Keratinocyte (primary cell): ENCODE measurements at regions not wholly inside any gene's neighbourhood (a gene's known extent, or its start where the extent isn't known, plus 50 kb on each side); places are given as distances from the start of the nearest gene placed in this dataset.
A peak's percentile ranks its signal among the peaks of the same experiment; 100 is the strongest.

ENCODE experiments used
- DNase-seq: peaks from one replicate; pipeline ENCODE4 v3.0.0-alpha.2; 2011; ENCODE audit warnings: low read depth, missing footprints, low spot score
- FAIRE-seq: peaks from 2 replicates; lab custom pipeline; 2011; peaks lifted over from hg19 to GRCh38; lab: Jason Lieb, UNC
- H2AFZ ChIP-seq: 2 replicates; pipeline ENCODE4 v1.6.0; 2012; ENCODE audit warnings: low read length, control low read depth, inconsistent platforms; ENCODE audit not compliant: control insufficient read depth
- H3K27ac ChIP-seq: 2 replicates; pipeline ENCODE4 v1.5.1; 2011; ENCODE audit warnings: low read length; ENCODE audit not compliant: control insufficient read depth, insufficient read depth
- H3K27me3 ChIP-seq: 3 replicates; pipeline ENCODE4 v1.6.0; 2011; ENCODE audit warnings: low read length; ENCODE audit not compliant: control insufficient read depth, insufficient read depth; ENCODE audit errors: extremely low read depth
- H3K36me3 ChIP-seq, 2 experiments: 2 replicates in 1 of 2; 3 replicates in 1 of 2; pipeline ENCODE4 v1.5.1; 2011; ENCODE audit warnings: low read length in 2 of 2, mild to moderate bottlenecking in 1 of 2; ENCODE audit not compliant: control insufficient read depth in 2 of 2, insufficient read depth in 2 of 2; ENCODE audit errors: extremely low read depth in 1 of 2
- H3K4me1 ChIP-seq: 3 replicates; pipeline ENCODE4 v1.5.1; 2011; ENCODE audit warnings: low read length; ENCODE audit not compliant: control insufficient read depth, insufficient read depth; ENCODE audit errors: extremely low read depth
- H3K4me2 ChIP-seq: 3 replicates; pipeline ENCODE4 v1.6.0; 2011; ENCODE audit warnings: low read depth, low read length; ENCODE audit not compliant: control insufficient read depth, insufficient read depth; ENCODE audit errors: extremely low read depth
- H3K4me3 ChIP-seq, 3 experiments: fragments of 200-600 bp in 1 of 3; sonication (generic) in 1 of 3; 2 replicates in 2 of 3; 3 replicates in 1 of 3; pipeline ENCODE4 v1.5.1; 2011 to 2016; ENCODE audit warnings: low read length in 3 of 3, mild to moderate bottlenecking in 3 of 3, control low read depth in 2 of 3, inconsistent platforms in 1 of 3, low read depth in 1 of 3, mixed read lengths in 1 of 3, mixed run types in 1 of 3, moderate library complexity in 1 of 3; ENCODE audit not compliant: control insufficient read depth in 2 of 3, insufficient read depth in 2 of 3; ENCODE audit errors: extremely low read depth in 1 of 3
- H3K79me2 ChIP-seq: 2 replicates; pipeline ENCODE4 v1.6.0; 2012; ENCODE audit warnings: low read length; ENCODE audit not compliant: control insufficient read depth, insufficient read depth
- H3K9ac ChIP-seq: 3 replicates; pipeline ENCODE4 v1.6.0; 2011; ENCODE audit warnings: low read length; ENCODE audit not compliant: control insufficient read depth, insufficient read depth; ENCODE audit errors: extremely low read depth
- H3K9me1 ChIP-seq: 3 replicates; pipeline ENCODE4 v1.6.0; 2011; ENCODE audit warnings: low read length; ENCODE audit not compliant: control insufficient read depth, insufficient read depth; ENCODE audit errors: extremely low read depth
- H3K9me3 ChIP-seq: 2 replicates; pipeline ENCODE4 v1.5.1; 2012; ENCODE audit warnings: low read depth, low read length; ENCODE audit not compliant: control insufficient read depth
- H4K20me1 ChIP-seq: 3 replicates; pipeline ENCODE4 v1.6.0; 2011; ENCODE audit warnings: low read length; ENCODE audit not compliant: control insufficient read depth, insufficient read depth; ENCODE audit errors: extremely low read depth
- CTCF ChIP-seq, 3 experiments: IDR thresholded peaks in 1 of 3; conservative IDR thresholded peaks in 1 of 3; optimal IDR thresholded peaks in 1 of 3; 2 replicates in 2 of 3; 3 replicates in 1 of 3; pipeline versions ENCODE3 to v1.5.1; 2011; ENCODE audit warnings: low read length in 3 of 3, mild to moderate bottlenecking in 3 of 3, moderate library complexity in 2 of 3, control low read depth in 1 of 3, inconsistent platforms in 1 of 3; ENCODE audit not compliant: insufficient read depth in 2 of 3; ENCODE audit errors: extremely low read depth in 1 of 3
- EZH2 ChIP-seq: IDR thresholded peaks from one replicate; pipeline ENCODE4 v1.6.1; 2012; ENCODE audit warnings: inconsistent platforms, mild to moderate bottlenecking, low read length, moderate library complexity
- dilution Hi-C: fragments of 300-500 bp; cut with MboI; formaldehyde crosslinking; loops from one replicate; pipeline ENCODE4 v1.7.0; 2020; ENCODE audit warnings: low sequenced_read_pairs; ENCODE audit not compliant: extremely low pct_ligation_motif_present

GRCh38 chr3:64975147-64975546 lies 287.3 kb upstream of the ADAMTS9 start:
- no peaks in the 10 kb centered on the region for H3K79me2 ChIP-seq
- H3K27me3 ChIP-seq, result no peaks in the 10 kb centered on the region
- no peak overlapping the region for H3K4me3 ChIP-seq
- peaks cover 23% of the 10 kb centered on the region for H3K4me1 ChIP-seq
- no peak for TF ChIP-seq EZH2
- no peak for TF ChIP-seq CTCF (optimal IDR thresholded peaks at IDR 0.05 in 1 of 3, IDR thresholded peaks at IDR 0.05 in 1 of 3, conservative IDR thresholded peaks at IDR 0.05 in 1 of 3; ENCODE audit: extremely low read depth in 1 of 3, insufficient read depth in 2 of 3, low read length in 3 of 3)
- no peaks in the 10 kb centered on the region for H3K36me3 ChIP-seq
- dilution Hi-C loops, result no loop called here
- H3K9ac ChIP-seq, result no peak overlapping the region
- H3K9me1 ChIP-seq, result no peaks in the 10 kb centered on the region
- DNase-seq (peak; percentile 21), FAIRE-seq (peak; percentile 93)
- no peaks in the 10 kb centered on the region for H3K9me3 ChIP-seq
- no peak overlapping the region for H3K4me2 ChIP-seq
- no peak overlapping the region for H2AFZ ChIP-seq
- H4K20me1 ChIP-seq, result no peaks in the 10 kb centered on the region
- no peak overlapping the region for H3K27ac ChIP-seq

- Histone ChIP-seq H3K79me2 (no peaks in the 10 kb centered on the region), H2AFZ (no peak overlapping the region), H3K4me1 (peaks cover 23% of the 10 kb centered on the region), H3K36me3 (no peaks in the 10 kb centered on the region), H3K27me3 (no peaks in the 10 kb centered on the region), H3K4me2 (no peak overlapping the region), H3K9ac (no peak overlapping the region), H3K9me1 (no peaks in the 10 kb centered on the region), H3K4me3 (no peak overlapping the region), H4K20me1 (no peaks in the 10 kb centered on the region), H3K9me3 (no peaks in the 10 kb centered on the region), H3K27ac (no peak overlapping the region)
- FAIRE-seq (peak; percentile 9), DNase-seq (no peak)
- dilution Hi-C loops, result no loop called here
- no peak for TF ChIP-seq CTCF (optimal IDR thresholded peaks at IDR 0.05 in 1 of 3, IDR thresholded peaks at IDR 0.05 in 1 of 3, conservative IDR thresholded peaks at IDR 0.05 in 1 of 3; ENCODE audit: extremely low read depth in 1 of 3, insufficient read depth in 2 of 3, low read length in 3 of 3)
- no peak for TF ChIP-seq EZH2
Observed at GRCh38 chr3:64974401-64974800, 286.6 kb upstream of the ADAMTS9 start.
